HL-60 (cell line): ENCODE measurements at regions not wholly inside any gene's neighbourhood (a gene's known extent, or its start where the extent isn't known, plus 50 kb on each side); places are given as distances from the start of the nearest gene placed in this dataset.

Experiments used
- DNase-seq, 2 experiments: peaks; one replicate each; pipeline ENCODE4 v3.0.0-alpha.2; 2010 to 2020; ENCODE audit warnings: low read depth in 1 of 2, low spot score in 1 of 2
- H3K27ac ChIP-seq: fragments of 250-450 bp; sonication (Bioruptor Pico); replicated peaks from 2 replicates; pipeline ENCODE4 v1.5.1; 2020; ENCODE audit warnings: mild to moderate bottlenecking, moderate library complexity
- H3K27me3 ChIP-seq: fragments of 250-450 bp; sonication (Bioruptor Pico); 2 replicates; pipeline ENCODE4 v1.5.1; 2021; ENCODE audit warnings: mild to moderate bottlenecking, moderate library complexity; ENCODE audit not compliant: insufficient read depth, poor library complexity, severe bottlenecking
- H3K4me3 ChIP-seq: replicated peaks from 2 replicates; pipeline ENCODE4 v1.5.1; 2011; ENCODE audit warnings: mild to moderate bottlenecking, control low read depth, low read length; ENCODE audit not compliant: insufficient read depth
- CTCF ChIP-seq: IDR thresholded peaks from one replicate; pipeline ENCODE4 v1.5.1; 2011; ENCODE audit warnings: low read length, control low read depth, inconsistent platforms; ENCODE audit not compliant: insufficient read depth
- GABPA ChIP-seq: IDR thresholded peaks from 2 replicates; pipeline ENCODE4 v1.6.1; 2012; ENCODE audit warnings: low read depth
- POLR2AphosphoS5 ChIP-seq: IDR thresholded peaks from 2 replicates; pipeline ENCODE4 v1.6.1; 2012; ENCODE audit warnings: low read depth
- REST ChIP-seq: IDR thresholded peaks from 2 replicates; pipeline ENCODE4 v1.6.1; 2012; ENCODE audit warnings: low read depth; ENCODE audit not compliant: insufficient replicate concordance
- SPI1 ChIP-seq: IDR thresholded peaks from 2 replicates; pipeline ENCODE4 v1.6.1; 2012; ENCODE audit warnings: low read depth, mild to moderate bottlenecking, borderline replicate concordance

DNA sequence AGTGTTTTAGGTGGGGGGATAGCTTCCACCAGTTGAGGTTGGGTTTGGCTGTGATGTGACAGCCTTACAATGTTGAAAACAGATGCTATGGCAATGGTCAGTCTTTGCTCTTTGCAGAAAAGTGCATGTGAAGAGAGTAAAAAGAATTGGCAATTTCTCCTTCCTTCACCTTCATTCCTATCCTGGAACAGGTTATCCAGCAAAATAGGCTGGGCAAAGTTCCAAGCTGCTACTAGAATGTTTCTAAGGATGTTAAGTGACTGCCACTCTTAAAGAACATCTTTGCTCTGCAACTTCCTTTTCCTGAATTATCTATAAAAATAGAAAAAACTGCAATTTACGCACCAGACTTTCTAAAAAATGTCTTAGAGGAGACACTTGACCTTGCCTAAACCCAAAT is 50.1 kb upstream of the MYCBP2 start:
- no peak for TF ChIP-seq REST
- TF ChIP-seq POLR2AphosphoS5: no peak
- no peak for TF ChIP-seq SPI1
- no peak for TF ChIP-seq GABPA
- no peak for TF ChIP-seq CTCF
- H3K27me3 ChIP-seq: no peaks in the 10 kb centered on the region
- H3K27ac ChIP-seq: no peak overlapping the region
- DNase-seq: no peak
- H3K4me3 ChIP-seq: no peak overlapping the region
